ENCODE measurements at regions not wholly inside any gene's neighbourhood (a gene's known extent, or its start where the extent isn't known, plus 50 kb on each side); places are given as distances from the start of the nearest gene placed in this dataset.

DNA sequence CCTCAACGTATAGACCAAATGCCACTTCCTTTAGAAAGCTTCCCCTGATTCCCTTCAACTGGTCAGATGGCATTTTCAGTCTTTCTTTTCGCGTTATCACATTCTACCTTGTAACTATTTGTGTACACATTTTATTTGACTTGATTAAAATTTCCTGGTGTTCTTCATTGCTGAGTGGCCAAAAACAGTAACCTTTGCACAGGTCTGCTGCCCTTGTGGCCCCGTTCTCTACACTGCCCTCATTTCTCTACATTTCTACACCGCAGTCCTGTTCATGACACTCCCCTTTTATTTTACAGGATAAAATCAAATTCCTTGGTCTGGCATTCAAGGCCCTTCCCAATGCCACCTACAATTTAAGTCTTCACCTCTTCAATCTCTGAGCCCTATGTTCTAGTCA is 334.2 kb upstream of the SLC30A5 start:
- H3K4me1 ChIP-seq (ENCODE audit: control insufficient read depth, low read length): no peaks in the 10 kb centered on the region
- H3K4me3 ChIP-seq (ENCODE audit: low read length): no peak overlapping the region

DNA sequence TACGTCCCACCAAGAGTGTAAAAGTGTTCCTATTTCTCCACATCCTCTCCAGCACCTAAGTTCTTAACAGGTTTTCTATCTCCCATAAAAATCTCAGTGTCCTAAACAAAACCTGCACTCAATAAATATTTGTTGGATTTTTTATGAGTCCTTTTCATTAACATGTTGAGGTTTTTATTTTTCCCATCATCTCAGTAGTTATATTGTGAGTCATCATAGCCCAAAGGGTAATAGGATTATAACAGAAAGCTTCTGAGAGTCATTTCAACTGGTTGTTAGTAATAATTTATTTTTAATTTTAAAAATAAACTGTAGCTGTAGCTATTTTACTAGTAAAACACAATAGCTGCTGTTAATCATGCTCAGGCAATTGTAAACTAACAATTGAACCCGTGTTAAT is 331.6 kb upstream of the SLC30A5 start:
- H3K79me2 ChIP-seq (ENCODE audit: control insufficient read depth, low read length): no peaks in the 10 kb centered on the region
- H3K9me3 ChIP-seq (ENCODE audit: control insufficient read depth, insufficient read depth, low read length): no peaks in the 10 kb centered on the region
- H3K4me2 ChIP-seq (ENCODE audit: low read length): no peak overlapping the region
- no peaks in the 10 kb centered on the region for H3K9me2 ChIP-seq (replicated peaks; ENCODE audit: control insufficient read depth, low read length)
- no peaks in the 10 kb centered on the region for H4K20me1 ChIP-seq (ENCODE audit: control insufficient read depth, insufficient read depth, low read depth, low read length)
- H3K4me3 ChIP-seq (ENCODE audit: low read length): no peak overlapping the region
- no peaks in the 10 kb centered on the region for H3K4me1 ChIP-seq (ENCODE audit: control insufficient read depth, low read length)
- H3K36me3 ChIP-seq (ENCODE audit: control insufficient read depth, low read length): no peaks in the 10 kb centered on the region
- H3K27me3 ChIP-seq (ENCODE audit: control insufficient read depth, low read length): no peaks in the 10 kb centered on the region
- no peaks in the 10 kb centered on the region for H3F3A ChIP-seq (ENCODE audit: control insufficient read depth, insufficient read depth)
- no peak overlapping the region for H3K27ac ChIP-seq (ENCODE audit: low read depth, low read length)
- no peak for TF ChIP-seq EZH2phosphoT487 (IDR thresholded peaks at IDR 0.05; ENCODE audit: borderline replicate concordance, low read length)
- TF ChIP-seq, protein P1, sequence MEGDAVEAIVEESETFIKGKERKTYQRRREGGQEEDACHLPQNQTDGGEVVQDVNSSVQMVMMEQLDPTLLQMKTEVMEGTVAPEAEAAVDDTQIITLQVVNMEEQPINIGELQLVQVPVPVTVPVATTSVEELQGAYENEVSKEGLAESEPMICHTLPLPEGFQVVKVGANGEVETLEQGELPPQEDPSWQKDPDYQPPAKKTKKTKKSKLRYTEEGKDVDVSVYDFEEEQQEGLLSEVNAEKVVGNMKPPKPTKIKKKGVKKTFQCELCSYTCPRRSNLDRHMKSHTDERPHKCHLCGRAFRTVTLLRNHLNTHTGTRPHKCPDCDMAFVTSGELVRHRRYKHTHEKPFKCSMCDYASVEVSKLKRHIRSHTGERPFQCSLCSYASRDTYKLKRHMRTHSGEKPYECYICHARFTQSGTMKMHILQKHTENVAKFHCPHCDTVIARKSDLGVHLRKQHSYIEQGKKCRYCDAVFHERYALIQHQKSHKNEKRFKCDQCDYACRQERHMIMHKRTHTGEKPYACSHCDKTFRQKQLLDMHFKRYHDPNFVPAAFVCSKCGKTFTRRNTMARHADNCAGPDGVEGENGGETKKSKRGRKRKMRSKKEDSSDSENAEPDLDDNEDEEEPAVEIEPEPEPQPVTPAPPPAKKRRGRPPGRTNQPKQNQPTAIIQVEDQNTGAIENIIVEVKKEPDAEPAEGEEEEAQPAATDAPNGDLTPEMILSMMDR (IDR thresholded peaks at IDR 0.05; ENCODE audit: low read depth, low read length, poor library complexity, severe bottlenecking): no peak

More for the DNA sequence above, 334.2 kb upstream of the SLC30A5 start:
- Histone ChIP-seq H3K27ac (ENCODE audit: low read depth, low read length) (no peak overlapping the region), H3K9me3 (ENCODE audit: control insufficient read depth, insufficient read depth, low read length) (no peaks in the 10 kb centered on the region), H3K9me2 (replicated peaks; ENCODE audit: control insufficient read depth, low read length) (no peaks in the 10 kb centered on the region), H3F3A (ENCODE audit: control insufficient read depth, insufficient read depth) (no peaks in the 10 kb centered on the region), H3K4me2 (ENCODE audit: low read length) (no peak overlapping the region), H3K36me3 (ENCODE audit: control insufficient read depth, low read length) (no peaks in the 10 kb centered on the region), H4K20me1 (ENCODE audit: control insufficient read depth, insufficient read depth, low read depth, low read length) (no peaks in the 10 kb centered on the region), H3K27me3 (ENCODE audit: control insufficient read depth, low read length) (no peaks in the 10 kb centered on the region), H3K79me2 (ENCODE audit: control insufficient read depth, low read length) (no peaks in the 10 kb centered on the region)
- TF ChIP-seq, protein P1 (IDR thresholded peaks at IDR 0.05; ENCODE audit: low read depth, low read length, poor library complexity, severe bottlenecking): no peak
- TF ChIP-seq EZH2phosphoT487 (IDR thresholded peaks at IDR 0.05; ENCODE audit: borderline replicate concordance, low read length): no peak

DNA sequence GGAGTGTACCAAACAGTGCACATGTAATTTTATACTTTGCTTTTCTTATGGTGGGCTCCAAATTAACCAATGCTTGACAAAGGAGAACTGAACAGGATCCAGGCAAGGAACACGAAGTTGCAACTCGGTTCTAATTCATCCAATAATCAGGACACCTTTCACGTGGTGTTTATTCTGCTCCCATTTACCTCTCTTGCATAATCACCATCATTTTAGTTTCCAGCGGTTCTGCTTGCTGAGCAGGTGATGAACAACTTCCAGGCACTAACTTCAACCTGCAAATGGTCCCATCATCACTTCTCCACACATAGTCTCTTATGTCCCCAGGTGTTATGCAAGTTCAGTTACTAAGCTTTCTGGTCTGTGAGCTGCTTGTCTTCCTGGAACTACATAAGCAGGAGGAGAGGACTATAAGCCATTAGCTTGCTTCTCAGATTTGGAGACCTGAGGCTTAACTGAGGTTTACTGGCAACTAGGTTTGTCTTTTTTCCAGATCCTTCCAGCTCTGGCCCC is 326.8 kb upstream of the SLC30A5 start:
- Histone ChIP-seq H3K9me3 (ENCODE audit: control insufficient read depth, insufficient read depth, low read length) (no peaks in the 10 kb centered on the region), H3K4me2 (ENCODE audit: low read length) (no peak overlapping the region), H3K27me3 (ENCODE audit: control insufficient read depth, low read length) (no peaks in the 10 kb centered on the region), H4K20me1 (ENCODE audit: control insufficient read depth, insufficient read depth, low read depth, low read length) (no peaks in the 10 kb centered on the region), H3K27ac (ENCODE audit: low read depth, low read length) (no peak overlapping the region), H3K4me1 (ENCODE audit: control insufficient read depth, low read length) (no peaks in the 10 kb centered on the region), H3K4me3 (ENCODE audit: low read length) (no peak overlapping the region), H3F3A (ENCODE audit: control insufficient read depth, insufficient read depth) (no peaks in the 10 kb centered on the region), H3K9me2 (replicated peaks; ENCODE audit: control insufficient read depth, low read length) (no peaks in the 10 kb centered on the region), H3K79me2 (ENCODE audit: control insufficient read depth, low read length) (no peaks in the 10 kb centered on the region), H3K36me3 (ENCODE audit: control insufficient read depth, low read length) (no peaks in the 10 kb centered on the region)
- TF ChIP-seq EZH2phosphoT487 (IDR thresholded peaks at IDR 0.05; ENCODE audit: borderline replicate concordance, low read length): no peak
- TF ChIP-seq, protein P1 (IDR thresholded peaks at IDR 0.05; ENCODE audit: low read depth, low read length, poor library complexity, severe bottlenecking): no peak

Data from DOHH2 (cell line).